ENCODE measurements at regions not wholly inside any gene's neighbourhood (a gene's known extent, or its start where the extent isn't known, plus 50 kb on each side); places are given as distances from the start of the nearest gene placed in this dataset.
"Not testable (repeated sequence)": the region's sequence is repeated elsewhere in the genome, so short reads cannot be mapped to it uniquely, and the experiment has no call there.

GRCh38 chr6:85129881-85130280, 320.0 kb upstream of the NT5E start:
- no peaks in the 10 kb centered on the region for H3K36me3 ChIP-seq (ENCODE audit: insufficient read depth, insufficient read length, low read length)
- no peaks in the 10 kb centered on the region for H3K27me3 ChIP-seq (ENCODE audit: insufficient read depth, insufficient read length)
- no peak overlapping the region for H3K9ac ChIP-seq (ENCODE audit: insufficient read length, low read depth)
- no peak for DNase-seq (ENCODE audit: low read depth, low spot score)
- TF ChIP-seq YY1 (IDR thresholded peaks at IDR 0.05; ENCODE audit: insufficient read depth, insufficient read length) (no peak), SUZ12 (IDR thresholded peaks at IDR 0.05; ENCODE audit: extremely low read depth, insufficient read depth, insufficient read length) (no peak), ZNF274 (IDR thresholded peaks at IDR 0.05; ENCODE audit: low read depth, low read length) (no peak)
- no peaks in the 10 kb centered on the region for H3K4me1 ChIP-seq (ENCODE audit: insufficient read depth, insufficient read length)
- no peak overlapping the region for H3K4me3 ChIP-seq (ENCODE audit: insufficient read length, low read depth)
- H3K9me3 ChIP-seq (ENCODE audit: insufficient read depth, low read length) = no peaks in the 10 kb centered on the region

GRCh38 chr6:85128781-85129180, 321.1 kb upstream of the NT5E start:
- no peaks in the 10 kb centered on the region for H3K4me1 ChIP-seq (ENCODE audit: insufficient read depth, insufficient read length)
- TF ChIP-seq SUZ12 (IDR thresholded peaks at IDR 0.05; ENCODE audit: extremely low read depth, insufficient read depth, insufficient read length) = no peak
- no peak for TF ChIP-seq ZNF274 (IDR thresholded peaks at IDR 0.05; ENCODE audit: low read depth, low read length)
- TF ChIP-seq YY1 (IDR thresholded peaks at IDR 0.05; ENCODE audit: insufficient read depth, insufficient read length) = no peak
- no peaks in the 10 kb centered on the region for H3K27me3 ChIP-seq (ENCODE audit: insufficient read depth, insufficient read length)
- no peaks in the 10 kb centered on the region for H3K36me3 ChIP-seq (ENCODE audit: insufficient read depth, insufficient read length, low read length)
- DNase-seq (ENCODE audit: low read depth, low spot score) = no peak
- no peaks in the 10 kb centered on the region for H3K9me3 ChIP-seq (ENCODE audit: insufficient read depth, low read length)
- no peak overlapping the region for H3K4me3 ChIP-seq (ENCODE audit: insufficient read length, low read depth)
- no peak overlapping the region for H3K9ac ChIP-seq (ENCODE audit: insufficient read length, low read depth)

- not testable (repeated sequence) for H3K4me1 ChIP-seq (ENCODE audit: insufficient read depth, insufficient read length); H3K9me3 ChIP-seq (ENCODE audit: insufficient read depth, low read length); DNase-seq (ENCODE audit: low read depth, low spot score); H3K27me3 ChIP-seq (ENCODE audit: insufficient read depth, insufficient read length); H3K4me3 ChIP-seq (ENCODE audit: insufficient read length, low read depth); H3K36me3 ChIP-seq (ENCODE audit: insufficient read depth, insufficient read length, low read length); H3K9ac ChIP-seq (ENCODE audit: insufficient read length, low read depth)
Measured at GRCh38 chr6:85128256-85128655, 321.6 kb upstream of the NT5E start.

- no peaks in the 10 kb centered on the region for H3K27me3 ChIP-seq (ENCODE audit: insufficient read depth, insufficient read length)
- no peak for TF ChIP-seq SUZ12 (IDR thresholded peaks at IDR 0.05; ENCODE audit: extremely low read depth, insufficient read depth, insufficient read length)
- DNase-seq (ENCODE audit: low read depth, low spot score) = no peak
Measured at GRCh38 chr6:85127696-85128243, 322.1 kb upstream of the NT5E start.

GRCh38 chr6:85127168-85127498, 322.8 kb upstream of the NT5E start:
- no peaks in the 10 kb centered on the region for H3K9me3 ChIP-seq (ENCODE audit: insufficient read depth, low read length)
- no peaks in the 10 kb centered on the region for H3K4me1 ChIP-seq (ENCODE audit: insufficient read depth, insufficient read length)
- no peak overlapping the region for H3K9ac ChIP-seq (ENCODE audit: insufficient read length, low read depth)
- TF ChIP-seq ZNF274 (IDR thresholded peaks at IDR 0.05; ENCODE audit: low read depth, low read length) (no peak), SUZ12 (IDR thresholded peaks at IDR 0.05; ENCODE audit: extremely low read depth, insufficient read depth, insufficient read length) (no peak), YY1 (IDR thresholded peaks at IDR 0.05; ENCODE audit: insufficient read depth, insufficient read length) (no peak)
- no peak for DNase-seq (ENCODE audit: low read depth, low spot score)
- H3K36me3 ChIP-seq (ENCODE audit: insufficient read depth, insufficient read length, low read length) = no peaks in the 10 kb centered on the region
- no peak overlapping the region for H3K4me3 ChIP-seq (ENCODE audit: insufficient read length, low read depth)
- H3K27me3 ChIP-seq (ENCODE audit: insufficient read depth, insufficient read length) = no peaks in the 10 kb centered on the region

More at GRCh38 chr6:85127696-85128243, 322.1 kb upstream of the NT5E start:
- Histone ChIP-seq H3K4me1 (ENCODE audit: insufficient read depth, insufficient read length) (no peaks in the 10 kb centered on the region), H3K9ac (ENCODE audit: insufficient read length, low read depth) (no peak overlapping the region), H3K36me3 (ENCODE audit: insufficient read depth, insufficient read length, low read length) (no peaks in the 10 kb centered on the region), H3K9me3 (ENCODE audit: insufficient read depth, low read length) (no peaks in the 10 kb centered on the region), H3K4me3 (ENCODE audit: insufficient read length, low read depth) (no peak overlapping the region)

GRCh38 chr6:85126485-85127167, 323.3 kb upstream of the NT5E start:
- no peak overlapping the region for H3K4me3 ChIP-seq (ENCODE audit: insufficient read length, low read depth)

GRCh38 chr6:85125526-85125925, 324.4 kb upstream of the NT5E start:
- Histone ChIP-seq H3K27me3 (ENCODE audit: insufficient read depth, insufficient read length) (no peaks in the 10 kb centered on the region), H3K36me3 (ENCODE audit: insufficient read depth, insufficient read length, low read length) (no peaks in the 10 kb centered on the region), H3K4me3 (ENCODE audit: insufficient read length, low read depth) (no peak overlapping the region), H3K9ac (ENCODE audit: insufficient read length, low read depth) (no peak overlapping the region), H3K9me3 (ENCODE audit: insufficient read depth, low read length) (no peaks in the 10 kb centered on the region), H3K4me1 (ENCODE audit: insufficient read depth, insufficient read length) (no peaks in the 10 kb centered on the region)
- TF ChIP-seq YY1 (IDR thresholded peaks at IDR 0.05; ENCODE audit: insufficient read depth, insufficient read length) = no peak
- no peak for TF ChIP-seq ZNF274 (IDR thresholded peaks at IDR 0.05; ENCODE audit: low read depth, low read length)
- TF ChIP-seq SUZ12 (IDR thresholded peaks at IDR 0.05; ENCODE audit: extremely low read depth, insufficient read depth, insufficient read length) = no peak
- DNase-seq (ENCODE audit: low read depth, low spot score) = no peak

More at GRCh38 chr6:85126485-85127167, 323.3 kb upstream of the NT5E start:
- TF ChIP-seq YY1 (IDR thresholded peaks at IDR 0.05; ENCODE audit: insufficient read depth, insufficient read length) (no peak), SUZ12 (IDR thresholded peaks at IDR 0.05; ENCODE audit: extremely low read depth, insufficient read depth, insufficient read length) (no peak), ZNF274 (IDR thresholded peaks at IDR 0.05; ENCODE audit: low read depth, low read length) (no peak)
- Histone ChIP-seq H3K27me3 (ENCODE audit: insufficient read depth, insufficient read length) (no peaks in the 10 kb centered on the region), H3K9ac (ENCODE audit: insufficient read length, low read depth) (no peak overlapping the region), H3K9me3 (ENCODE audit: insufficient read depth, low read length) (no peaks in the 10 kb centered on the region), H3K4me1 (ENCODE audit: insufficient read depth, insufficient read length) (no peaks in the 10 kb centered on the region), H3K36me3 (ENCODE audit: insufficient read depth, insufficient read length, low read length) (no peaks in the 10 kb centered on the region)
- peak; percentile 42 for DNase-seq (ENCODE audit: low read depth, low spot score)
